GM12864 (cell line): ENCODE measurements at regions not wholly inside any gene's neighbourhood (a gene's known extent, or its start where the extent isn't known, plus 50 kb on each side); places are given as distances from the start of the nearest gene placed in this dataset.
"Not testable (repeated sequence)": the region's sequence is repeated elsewhere in the genome, so short reads cannot be mapped to it uniquely, and the experiment has no call there.

Experiments used
- DNase-seq: peaks from one replicate; pipeline ENCODE4 v3.0.0-alpha.2; 2011; ENCODE audit warnings: low read depth
- H3K4me3 ChIP-seq: 2 replicates; pipeline ENCODE4 v1.5.1; 2011; ENCODE audit warnings: mild to moderate bottlenecking, low read depth, low read length, control low read depth
- TF ChIP-seq, protein P1 (sequence below): IDR thresholded peaks from 2 replicates; pipeline ENCODE4 v1.5.1; 2011; ENCODE audit warnings: low read depth, mild to moderate bottlenecking, moderate library complexity, low read length, control low read depth, inconsistent platforms; ENCODE audit errors: missing control alignments

DNA sequence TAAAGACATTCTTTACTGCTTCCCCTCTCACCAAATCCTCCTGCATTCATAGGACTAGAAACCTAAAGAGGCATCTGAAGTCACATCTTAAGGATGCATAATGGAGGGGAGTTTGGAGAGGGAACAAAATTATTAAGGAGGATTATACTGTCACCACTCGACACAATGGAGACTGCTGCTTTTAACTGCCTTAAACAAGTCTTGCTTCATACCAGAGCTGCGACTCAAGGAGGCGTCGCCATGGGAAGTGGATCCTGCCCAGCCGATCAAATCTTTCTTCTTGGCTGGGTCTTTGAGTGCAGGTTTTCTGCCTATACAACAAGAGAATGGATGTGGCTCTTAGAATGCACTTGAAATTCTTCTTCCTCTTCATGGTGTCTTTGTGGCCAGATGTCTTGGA, 66.7 kb upstream of the FOXE1 start:
- no peak overlapping the region for H3K4me3 ChIP-seq
- TF ChIP-seq, protein P1, sequence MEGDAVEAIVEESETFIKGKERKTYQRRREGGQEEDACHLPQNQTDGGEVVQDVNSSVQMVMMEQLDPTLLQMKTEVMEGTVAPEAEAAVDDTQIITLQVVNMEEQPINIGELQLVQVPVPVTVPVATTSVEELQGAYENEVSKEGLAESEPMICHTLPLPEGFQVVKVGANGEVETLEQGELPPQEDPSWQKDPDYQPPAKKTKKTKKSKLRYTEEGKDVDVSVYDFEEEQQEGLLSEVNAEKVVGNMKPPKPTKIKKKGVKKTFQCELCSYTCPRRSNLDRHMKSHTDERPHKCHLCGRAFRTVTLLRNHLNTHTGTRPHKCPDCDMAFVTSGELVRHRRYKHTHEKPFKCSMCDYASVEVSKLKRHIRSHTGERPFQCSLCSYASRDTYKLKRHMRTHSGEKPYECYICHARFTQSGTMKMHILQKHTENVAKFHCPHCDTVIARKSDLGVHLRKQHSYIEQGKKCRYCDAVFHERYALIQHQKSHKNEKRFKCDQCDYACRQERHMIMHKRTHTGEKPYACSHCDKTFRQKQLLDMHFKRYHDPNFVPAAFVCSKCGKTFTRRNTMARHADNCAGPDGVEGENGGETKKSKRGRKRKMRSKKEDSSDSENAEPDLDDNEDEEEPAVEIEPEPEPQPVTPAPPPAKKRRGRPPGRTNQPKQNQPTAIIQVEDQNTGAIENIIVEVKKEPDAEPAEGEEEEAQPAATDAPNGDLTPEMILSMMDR: no peak
- no peak for DNase-seq

DNA sequence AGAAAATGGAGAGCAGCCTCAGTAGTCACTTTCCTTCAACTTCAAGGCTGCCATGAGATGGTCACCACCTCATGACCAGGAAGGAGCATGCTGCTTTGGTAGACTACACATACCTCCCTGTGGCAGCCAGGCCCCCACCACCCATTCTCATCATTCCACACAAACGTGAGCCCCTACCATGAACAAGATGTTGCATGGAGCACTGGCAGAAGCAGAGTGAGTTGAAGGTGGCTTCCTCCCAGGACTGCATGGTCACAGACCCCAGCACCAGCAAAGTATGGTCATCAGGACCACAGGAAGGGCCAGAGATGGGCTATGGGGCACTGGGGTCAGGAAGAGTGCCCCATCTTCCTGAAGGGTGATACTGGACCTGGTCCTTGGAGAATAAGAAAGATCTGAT, 65.5 kb upstream of the FOXE1 start:
- H3K4me3 ChIP-seq: no peak overlapping the region
- no peak for DNase-seq
- TF ChIP-seq, protein P1: no peak

DNA sequence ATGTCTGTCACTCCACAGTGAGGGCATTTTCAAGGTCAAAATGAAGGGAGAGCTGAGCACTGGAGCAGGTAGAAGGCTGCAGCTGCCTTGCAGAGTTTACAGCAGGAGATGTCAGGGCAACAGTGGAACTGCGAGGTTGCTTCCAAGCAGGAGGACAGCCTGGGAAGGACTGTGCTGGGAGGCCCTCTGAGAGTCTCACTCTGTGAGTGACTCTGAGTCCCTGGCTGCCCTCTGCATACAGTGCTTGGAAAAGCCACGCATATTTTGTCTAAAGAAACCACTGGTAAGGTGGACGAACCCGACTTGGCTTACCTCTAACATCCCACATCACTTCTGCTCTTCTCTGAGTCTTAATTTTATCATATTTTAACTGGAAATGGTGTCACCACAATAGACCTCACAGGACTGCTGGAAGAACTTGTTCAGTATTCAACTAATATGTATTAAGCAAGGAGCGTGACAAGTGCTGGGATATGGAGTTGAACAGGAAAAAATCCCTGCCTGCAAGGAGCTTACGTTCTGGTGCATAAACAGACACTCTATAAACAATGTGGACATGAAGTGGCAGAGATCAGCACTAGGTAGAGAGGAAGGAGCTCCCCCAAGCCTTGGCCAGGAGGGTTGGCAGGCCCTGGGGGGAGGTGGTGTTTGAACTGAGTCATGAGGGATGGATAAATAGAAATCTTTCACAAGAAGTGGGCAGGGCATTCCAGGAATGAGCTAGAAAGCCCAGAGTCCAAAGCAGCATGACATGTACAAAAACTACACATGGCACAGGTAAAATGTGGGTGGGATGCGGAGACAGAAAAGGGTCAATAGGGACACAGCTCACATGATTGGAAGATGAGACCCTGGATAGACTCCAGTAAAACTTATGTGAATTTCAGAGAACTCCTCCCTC, 64.0 kb upstream of the FOXE1 start:
- TF ChIP-seq, protein P1: no peak
- H3K4me3 ChIP-seq: no peak overlapping the region
- no peak for DNase-seq

DNA sequence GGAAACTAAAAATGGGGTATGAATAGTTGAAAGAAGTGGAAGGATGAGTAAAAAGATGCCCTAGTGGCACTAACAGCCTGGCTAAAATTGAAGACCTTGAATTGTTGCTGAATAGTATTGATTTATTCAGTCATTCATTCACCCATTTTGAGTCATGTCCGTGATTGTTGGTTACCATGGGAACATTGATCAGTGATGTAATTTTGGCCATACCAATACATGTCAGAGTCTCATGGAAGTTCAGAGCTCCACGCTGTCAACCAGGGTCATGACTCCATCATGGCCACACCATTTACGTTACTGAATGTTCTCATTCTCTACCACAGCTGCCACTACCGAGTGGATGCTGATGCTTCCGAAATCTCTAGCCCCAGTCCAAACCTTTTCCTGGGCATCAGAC, 62.5 kb upstream of the FOXE1 start:
- no peak overlapping the region for H3K4me3 ChIP-seq
- no peak for DNase-seq
- TF ChIP-seq, protein P1: no peak

DNA sequence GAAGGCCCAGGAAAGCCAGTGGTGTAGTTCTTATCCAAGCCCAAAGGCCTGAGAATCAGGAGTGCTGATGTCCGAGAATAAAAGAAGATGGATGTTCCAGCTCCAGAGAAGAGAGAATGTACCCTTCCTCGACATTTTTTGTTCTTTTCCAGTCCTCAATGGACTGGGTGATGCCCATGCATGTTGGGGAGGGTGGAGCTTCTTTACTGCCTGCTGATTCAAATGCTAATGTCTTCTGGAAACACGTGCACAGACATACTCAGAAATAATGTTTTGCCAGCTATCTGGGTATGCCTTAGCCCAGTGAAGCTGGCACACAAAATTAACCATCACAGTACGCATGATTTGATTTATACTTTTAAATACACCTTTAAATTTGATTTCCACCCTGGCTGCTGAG, 61.5 kb upstream of the FOXE1 start:
- TF ChIP-seq, protein P1: no peak
- no peak for DNase-seq
- no peak overlapping the region for H3K4me3 ChIP-seq

DNA sequence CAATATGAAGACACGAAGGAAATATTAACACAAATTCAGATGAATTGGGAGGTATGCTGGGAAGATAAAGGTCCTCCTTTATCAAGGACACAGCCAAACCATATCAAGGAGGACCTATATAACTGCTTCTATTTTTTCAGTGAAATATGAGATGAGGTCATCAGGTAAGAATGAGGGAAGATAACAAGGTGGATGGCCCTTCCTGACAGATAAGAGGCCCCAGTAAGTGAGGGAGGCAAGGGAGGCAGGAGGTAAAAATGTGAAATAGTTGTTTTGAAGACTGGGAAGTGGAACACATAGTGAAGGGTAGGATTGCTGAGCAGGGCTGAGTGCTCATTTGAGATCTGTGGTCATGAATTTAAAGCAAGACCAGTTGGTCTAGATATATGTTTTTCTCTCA, 60.0 kb upstream of the FOXE1 start:
- no peak for DNase-seq
- TF ChIP-seq, protein P1: no peak
- H3K4me3 ChIP-seq: no peak overlapping the region

DNA sequence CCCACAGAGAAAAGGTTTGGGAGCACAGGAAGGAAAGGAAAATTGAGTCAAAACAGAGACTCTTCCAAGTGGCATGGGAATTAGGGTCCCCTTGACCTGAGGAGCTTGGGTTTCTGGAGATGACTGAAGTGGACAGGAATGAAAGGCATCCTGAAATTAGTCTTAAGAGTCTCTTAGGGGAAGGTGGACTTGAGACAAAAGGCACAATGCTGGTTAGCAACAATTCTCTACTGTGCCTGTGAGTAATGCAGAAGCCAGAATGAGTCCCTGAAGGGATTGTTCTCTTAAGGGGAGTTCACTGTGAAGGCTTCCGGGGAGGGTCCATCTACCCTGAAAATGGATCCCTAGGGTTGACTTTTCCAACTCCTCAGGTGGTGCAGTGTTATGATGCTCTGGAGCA, 58.4 kb upstream of the FOXE1 start:
- H3K4me3 ChIP-seq: no peak overlapping the region
- DNase-seq: no peak
- TF ChIP-seq, protein P1: no peak

DNA sequence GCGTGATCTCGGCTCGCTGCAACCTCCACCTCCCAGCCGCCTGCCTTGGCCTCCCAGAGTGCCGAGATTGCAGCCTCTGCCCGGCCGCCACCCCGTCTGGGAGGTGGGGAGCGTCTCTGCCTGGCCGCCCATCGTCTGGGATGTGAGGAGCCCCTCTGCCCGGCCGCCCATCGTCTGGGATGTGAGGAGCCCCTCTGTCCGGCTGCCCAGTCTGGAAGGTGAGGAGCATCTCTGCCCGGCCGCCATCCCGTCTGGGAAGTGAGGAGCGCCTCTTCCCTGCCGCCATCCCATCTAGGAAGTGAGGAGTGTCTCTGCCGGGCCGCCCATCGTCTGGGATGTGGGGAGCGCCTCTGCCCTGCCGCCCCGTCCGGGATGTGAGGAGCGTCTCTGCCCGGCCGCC, 56.9 kb upstream of the FOXE1 start:
- not testable (repeated sequence) for DNase-seq, H3K4me3 ChIP-seq
